ENCODE measurements at regions not wholly inside any gene's neighbourhood (a gene's known extent, or its start where the extent isn't known, plus 50 kb on each side); places are given as distances from the start of the nearest gene placed in this dataset.

- DNase-seq (ENCODE audit: low spot score) = no peak
- H3K4me1 Mint-ChIP-seq = no peaks in the 10 kb centered on the region
- ChIA-PET POLR2A (no interaction called here), CTCF (no interaction called here)
- no peaks in the 10 kb centered on the region; the same call in 1 of the 2 replicates for H3K9me3 Mint-ChIP-seq
- TF ChIP-seq NFYB (CRISPR knock-in tag; conservative IDR thresholded peaks at IDR 0.05; ENCODE audit: low read depth) (no peak), ELF4 (CRISPR knock-in tag; IDR thresholded peaks at IDR 0.05; ENCODE audit: low read depth) (no peak), ZNF416 (CRISPR knock-in tag; IDR thresholded peaks at IDR 0.05) (no peak), RELA (CRISPR knock-in tag; IDR thresholded peaks at IDR 0.05; ENCODE audit: borderline replicate concordance) (no peak), ATF2 (CRISPR knock-in tag; IDR thresholded peaks at IDR 0.05; ENCODE audit: borderline replicate concordance, low read depth) (no peak)
- no peaks in the 10 kb centered on the region for H3K36me3 Mint-ChIP-seq
- no peak for ATAC-seq
- no peak overlapping the region for H3K27ac Mint-ChIP-seq
- H3K4me3 Mint-ChIP-seq = no peak overlapping the region
- no peaks in the 10 kb centered on the region for H3K27me3 Mint-ChIP-seq (ENCODE audit: low read depth)
Measured at GRCh38 chr16:79716645-79717332, 116.3 kb upstream of the MAF start.

DNA sequence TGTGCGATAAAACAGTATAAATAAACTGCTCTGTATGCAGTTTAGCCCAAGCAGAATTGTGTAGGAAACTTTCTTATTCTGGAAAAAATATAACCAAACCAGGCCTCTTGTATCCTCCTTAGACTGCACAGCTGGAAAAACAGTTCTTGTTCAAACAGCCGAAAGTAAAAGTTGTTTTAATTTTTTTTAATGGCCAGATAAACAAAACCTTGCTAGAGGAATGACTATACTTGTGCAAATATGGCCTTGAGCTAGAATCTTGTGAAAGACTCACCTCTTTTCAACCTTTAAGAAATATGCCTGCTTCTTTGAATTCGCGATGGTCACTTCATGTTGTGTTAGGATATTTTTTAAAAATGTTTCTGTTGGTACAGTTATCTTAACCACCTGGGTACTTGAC, 114.5 kb upstream of the MAF start:
- ChIA-PET POLR2A (no interaction called here), CTCF (no interaction called here)
- DNase-seq (ENCODE audit: low spot score) = no peak
- Mint-ChIP-seq H3K27me3 (ENCODE audit: low read depth) (no peaks in the 10 kb centered on the region), H3K9me3 (no peaks in the 10 kb centered on the region; the same call in 1 of the 2 replicates), H3K27ac (no peak overlapping the region), H3K4me3 (no peak overlapping the region), H3K36me3 (no peaks in the 10 kb centered on the region), H3K4me1 (no peaks in the 10 kb centered on the region)
- TF ChIP-seq, protein P1, sequence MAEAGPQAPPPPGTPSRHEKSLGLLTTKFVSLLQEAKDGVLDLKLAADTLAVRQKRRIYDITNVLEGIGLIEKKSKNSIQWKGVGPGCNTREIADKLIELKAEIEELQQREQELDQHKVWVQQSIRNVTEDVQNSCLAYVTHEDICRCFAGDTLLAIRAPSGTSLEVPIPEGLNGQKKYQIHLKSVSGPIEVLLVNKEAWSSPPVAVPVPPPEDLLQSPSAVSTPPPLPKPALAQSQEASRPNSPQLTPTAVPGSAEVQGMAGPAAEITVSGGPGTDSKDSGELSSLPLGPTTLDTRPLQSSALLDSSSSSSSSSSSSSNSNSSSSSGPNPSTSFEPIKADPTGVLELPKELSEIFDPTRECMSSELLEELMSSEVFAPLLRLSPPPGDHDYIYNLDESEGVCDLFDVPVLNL (CRISPR knock-in tag; IDR thresholded peaks at IDR 0.05; ENCODE audit: borderline replicate concordance, low read depth) = no peak
- TF ChIP-seq PREB (CRISPR knock-in tag; IDR thresholded peaks at IDR 0.05; ENCODE audit: borderline replicate concordance) (no peak), NFE2L1 (CRISPR knock-in tag; IDR thresholded peaks at IDR 0.05) (no peak), ARID4B (CRISPR knock-in tag; IDR thresholded peaks at IDR 0.05; ENCODE audit: borderline replicate concordance) (no peak), NR2C2 (CRISPR knock-in tag; IDR thresholded peaks at IDR 0.05) (no peak), HMGXB4 (CRISPR knock-in tag; IDR thresholded peaks at IDR 0.05) (no peak), ZNF263 (CRISPR knock-in tag; IDR thresholded peaks at IDR 0.05; ENCODE audit: low read depth) (no peak)
- TF ChIP-seq, protein P2, sequence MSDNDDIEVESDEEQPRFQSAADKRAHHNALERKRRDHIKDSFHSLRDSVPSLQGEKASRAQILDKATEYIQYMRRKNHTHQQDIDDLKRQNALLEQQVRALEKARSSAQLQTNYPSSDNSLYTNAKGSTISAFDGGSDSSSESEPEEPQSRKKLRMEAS (CRISPR knock-in tag; IDR thresholded peaks at IDR 0.05) = no peak
- no peak for ATAC-seq

Data from WTC11 (cell line).